ENCODE measurements at regions not wholly inside any gene's neighbourhood (a gene's known extent, or its start where the extent isn't known, plus 50 kb on each side); places are given as distances from the start of the nearest gene placed in this dataset.

DNA sequence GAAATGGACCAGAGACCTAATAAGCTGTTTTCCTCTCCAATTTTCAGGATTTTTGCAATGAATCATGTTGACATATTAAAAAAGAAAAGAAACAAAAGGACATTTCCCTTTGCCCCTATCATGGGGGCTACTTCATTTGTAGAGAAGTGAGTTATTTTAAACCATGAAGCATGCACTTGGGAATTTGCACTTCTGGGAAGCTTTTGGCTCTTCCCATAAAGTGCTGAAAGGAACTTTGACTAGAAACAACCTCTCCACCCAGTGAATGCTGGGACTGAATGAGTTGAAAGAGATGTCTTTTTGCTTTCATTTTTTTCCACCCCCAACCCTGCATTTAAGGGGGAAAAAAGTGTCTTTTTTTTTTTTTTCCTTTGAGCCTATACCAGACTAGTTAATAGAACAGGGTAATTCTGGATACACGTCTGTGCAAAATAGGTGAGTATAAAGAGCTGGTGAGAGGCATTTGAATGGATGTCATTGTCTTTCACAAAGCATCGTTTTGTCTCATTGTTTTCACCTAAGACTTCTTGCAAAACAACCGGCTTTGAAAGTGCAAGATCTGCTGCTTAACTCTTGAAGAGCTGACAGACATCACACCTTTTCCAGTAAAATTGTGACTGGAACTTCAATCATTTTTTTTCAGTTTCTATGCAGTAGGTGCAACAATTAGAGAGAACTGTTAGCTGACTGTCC, 138.7 kb upstream of the BACH2 start:
- no peak for DNase-seq (ENCODE audit: low read depth)

DNA sequence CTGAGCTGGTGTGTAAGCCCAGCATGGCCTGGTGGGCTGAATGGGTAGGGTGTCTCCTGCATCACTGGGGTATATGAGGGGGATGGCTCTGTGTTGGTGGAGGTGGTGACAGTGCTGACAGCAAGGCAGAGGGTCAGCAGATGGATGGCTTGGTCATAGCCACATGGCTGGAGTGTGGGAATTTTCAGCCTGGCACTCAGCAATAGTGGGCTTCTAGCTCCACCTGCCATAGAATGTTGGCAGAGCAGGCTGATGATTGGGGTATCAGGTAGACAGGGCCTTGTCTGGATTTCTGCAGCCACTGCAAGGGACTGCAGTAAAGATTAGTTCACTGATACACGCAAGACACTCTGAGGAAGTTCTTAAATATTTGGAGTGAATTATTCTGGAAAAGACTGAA, 137.5 kb upstream of the BACH2 start:
- peak; percentile 6 for DNase-seq (ENCODE audit: low read depth)

DNA sequence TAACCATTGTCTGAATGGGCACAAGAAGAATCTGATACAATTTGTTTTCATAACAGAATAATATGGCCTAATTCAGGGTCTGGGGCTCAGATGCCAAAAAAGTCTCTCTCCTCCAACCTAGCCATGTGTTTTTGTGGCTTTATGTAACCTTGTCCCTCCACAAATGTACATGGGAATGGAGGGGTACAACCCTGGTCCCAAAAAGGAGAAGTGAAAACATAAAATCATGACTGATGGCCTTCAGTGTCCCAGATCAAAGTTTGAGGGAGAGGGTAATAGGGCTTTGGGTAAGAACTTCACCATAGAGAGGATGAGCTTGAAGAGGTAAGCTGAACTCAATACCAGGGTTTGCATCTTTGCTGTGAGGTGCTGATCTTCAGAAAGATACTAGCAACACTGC, 136.3 kb upstream of the BACH2 start:
- no peak for DNase-seq (ENCODE audit: low read depth)

DNA sequence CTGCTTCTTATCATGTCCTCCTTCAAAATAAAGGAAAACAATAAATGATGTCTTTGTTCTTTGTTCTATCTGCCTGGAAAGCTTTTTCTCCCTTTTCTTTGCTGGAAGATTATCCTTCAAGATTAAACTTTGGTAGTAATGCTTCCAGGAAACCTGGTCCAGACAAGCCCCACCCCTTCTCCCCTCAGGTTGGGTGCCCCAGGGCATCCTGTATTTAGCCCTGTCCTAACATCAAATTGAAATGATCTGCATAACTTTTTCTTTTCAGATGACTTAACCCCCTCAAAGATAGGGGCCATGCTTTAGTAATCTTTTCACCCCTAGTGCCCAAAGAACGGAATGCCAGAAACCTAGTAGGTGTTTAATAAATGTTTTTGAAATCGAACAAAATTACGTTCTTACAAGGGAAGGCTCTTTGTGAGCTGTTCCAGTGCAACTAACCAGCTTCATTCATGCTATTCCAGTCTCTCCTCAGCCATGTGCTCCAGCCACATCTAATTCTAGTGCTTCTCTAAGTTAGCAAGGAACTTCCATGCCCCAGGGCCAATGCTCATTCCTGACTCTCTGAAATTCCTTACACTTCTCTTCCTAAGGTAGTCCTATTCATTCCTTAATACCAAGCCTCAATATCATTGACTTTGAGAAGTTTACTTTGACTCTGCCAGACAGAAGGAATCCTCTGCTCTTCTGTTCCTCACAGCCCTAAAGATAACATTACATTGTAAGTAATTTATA, 135.6 kb upstream of the BACH2 start:
- no peak for DNase-seq (ENCODE audit: low read depth)

DNA sequence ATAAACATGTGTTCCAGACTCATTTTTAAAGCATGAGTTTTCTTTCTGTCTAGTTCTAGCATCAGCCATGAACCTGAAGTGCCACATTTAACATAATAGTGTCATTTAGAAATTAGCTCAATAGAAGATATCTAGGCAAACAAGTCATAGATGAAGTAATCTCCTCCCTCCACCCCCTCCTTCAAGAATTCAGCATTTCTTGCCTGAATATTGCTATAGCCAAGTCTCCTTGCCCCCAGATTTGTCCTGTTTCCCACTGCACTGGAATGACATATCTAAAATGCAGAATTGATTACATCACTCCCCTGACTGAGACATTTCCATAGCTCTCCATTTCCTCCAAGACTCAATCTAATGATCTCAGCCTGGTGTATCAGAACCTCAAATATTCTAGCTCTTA, 134.9 kb upstream of the BACH2 start:
- no peak for DNase-seq (ENCODE audit: low read depth)

DNA sequence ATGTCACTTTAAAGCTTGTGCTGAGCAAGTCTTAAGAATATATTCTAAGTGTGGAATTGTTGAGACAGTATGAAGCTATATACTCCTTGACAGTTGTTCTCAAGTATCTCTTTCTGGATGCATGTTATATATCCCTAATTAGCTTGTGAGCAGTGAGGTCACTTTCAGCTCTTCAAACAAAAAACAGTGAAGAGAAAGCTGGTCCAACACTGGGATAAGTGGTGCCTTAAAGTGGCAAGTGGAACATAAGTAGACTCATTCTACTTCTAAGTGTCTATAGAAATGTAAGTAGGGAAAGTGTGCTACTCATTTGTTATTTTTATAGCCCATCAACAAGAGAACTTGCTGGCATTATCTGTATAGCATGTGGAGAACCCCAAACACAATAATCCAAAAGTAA, 133.1 kb upstream of the BACH2 start:
- no peak for DNase-seq (ENCODE audit: low read depth)

DNA sequence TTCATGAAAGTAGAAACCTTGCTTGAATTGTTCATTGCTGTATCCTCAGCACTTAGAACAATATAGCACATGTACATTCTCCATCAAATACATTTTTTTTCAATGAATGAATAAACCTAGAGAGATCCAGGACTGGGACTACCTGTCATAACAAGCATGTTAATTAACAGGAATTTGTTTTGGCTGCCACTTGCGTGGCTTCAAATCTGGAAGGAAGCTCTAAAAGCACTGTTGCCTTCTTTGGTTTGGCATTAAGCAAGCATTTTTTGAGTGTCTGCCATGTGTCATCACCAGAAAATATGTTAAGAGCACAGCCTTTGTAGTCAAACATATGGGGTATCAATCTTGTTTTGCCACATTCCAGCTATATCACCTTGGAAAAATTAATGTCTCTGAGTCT, 131.9 kb upstream of the BACH2 start:
- DNase-seq (ENCODE audit: low read depth), result no peak

DNA sequence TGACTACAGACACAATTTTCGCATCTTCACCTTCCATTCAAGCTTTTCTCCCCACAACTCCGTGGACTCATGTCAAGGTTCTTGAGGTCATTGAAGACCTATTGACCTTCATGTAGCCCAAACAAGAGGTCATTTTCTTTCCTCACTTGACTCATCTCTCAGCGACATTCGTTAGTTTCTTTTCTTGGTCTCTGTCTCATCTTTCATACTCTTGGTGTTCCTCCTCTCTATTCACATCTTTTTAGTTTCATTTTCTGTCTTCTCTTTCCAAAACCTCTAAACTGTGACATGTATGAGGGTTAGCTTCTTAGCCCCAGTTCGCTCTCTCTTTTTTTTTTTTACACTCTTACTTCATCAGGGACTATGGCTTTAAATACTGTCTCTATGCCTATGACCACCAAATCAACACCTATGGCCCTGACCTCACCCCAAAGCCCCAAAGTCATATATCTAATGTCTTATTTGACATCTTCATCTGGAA, 128.6 kb upstream of the BACH2 start:
- no peak for DNase-seq (ENCODE audit: low read depth)

DNA sequence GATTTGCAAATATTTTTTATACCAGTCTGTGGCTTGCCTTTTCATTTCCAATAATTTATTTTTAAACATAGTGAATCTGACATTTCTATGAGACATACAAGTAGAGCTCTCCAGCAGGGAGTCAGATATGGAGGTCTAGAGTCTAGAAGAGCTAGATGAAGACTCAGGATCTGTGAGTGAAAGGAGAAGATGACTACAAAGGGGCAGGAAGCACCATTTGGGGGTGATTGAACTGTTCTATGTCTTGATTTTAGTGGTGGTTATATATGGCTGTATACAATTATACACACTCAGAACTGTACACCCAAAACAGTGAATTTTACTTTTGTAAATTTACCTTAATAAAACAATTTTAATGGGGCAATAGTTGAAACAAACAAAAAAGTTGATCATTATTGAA, 127.9 kb upstream of the BACH2 start:
- no peak for DNase-seq (ENCODE audit: low read depth)

DNA sequence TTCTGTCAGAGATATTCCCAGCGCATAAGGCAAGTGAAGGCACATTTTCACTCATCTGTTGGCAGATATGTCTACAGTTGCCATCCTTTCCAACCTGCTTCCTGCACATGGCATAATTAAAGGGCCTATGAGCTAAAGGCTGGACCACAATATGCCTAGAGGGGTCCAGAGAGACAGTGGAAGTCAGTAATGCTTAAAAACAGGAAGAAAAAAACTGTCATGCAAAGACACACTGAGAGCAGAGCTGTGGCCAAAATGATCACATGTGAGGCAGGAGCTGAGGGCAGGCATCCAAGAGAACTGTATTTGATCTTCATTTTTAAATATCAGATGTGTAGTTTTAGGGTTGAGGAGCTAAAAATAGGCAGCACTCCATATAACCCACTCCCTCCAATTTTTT, 125.0 kb upstream of the BACH2 start:
- DNase-seq (ENCODE audit: low read depth), result no peak

DNA sequence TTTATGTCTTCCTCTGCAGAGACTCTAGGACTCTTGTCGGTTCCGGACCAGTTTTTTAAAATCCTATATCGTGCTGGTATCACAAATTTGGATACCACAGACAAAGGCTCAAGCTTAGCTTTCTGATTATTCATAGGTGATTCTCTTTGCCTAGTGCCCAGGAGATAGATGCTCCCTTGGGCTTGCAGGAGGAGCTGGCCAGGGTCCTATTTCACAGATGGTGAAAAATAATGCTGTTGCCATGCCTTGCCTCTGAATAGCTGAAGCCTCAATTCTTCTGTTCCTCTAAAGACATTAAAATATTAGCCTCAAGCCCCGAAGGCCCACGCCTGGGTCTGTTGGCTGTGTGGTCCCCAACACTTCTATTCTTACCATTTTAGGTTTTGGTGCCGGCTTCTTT, 123.9 kb upstream of the BACH2 start:
- DNase-seq (ENCODE audit: low read depth), result no peak

DNA sequence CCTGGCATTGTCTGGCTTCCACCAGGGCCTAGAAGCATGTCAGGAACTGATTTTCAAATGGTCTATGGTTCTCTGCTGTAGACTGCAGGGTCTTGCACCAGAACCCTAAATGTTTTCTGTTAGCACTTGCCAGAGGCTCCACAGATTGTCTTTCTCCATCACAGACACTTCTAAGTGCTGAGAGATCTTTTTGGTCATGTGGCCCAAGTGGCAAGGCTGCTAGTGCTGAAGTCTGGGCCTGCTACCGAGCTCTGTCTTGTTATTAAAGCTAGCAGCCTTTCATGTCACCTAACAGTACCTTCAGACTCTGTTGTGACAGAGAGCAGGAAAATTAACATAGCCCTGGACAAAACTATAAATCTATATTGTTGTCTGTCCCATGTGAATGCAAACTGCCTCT, 120.7 kb upstream of the BACH2 start:
- DNase-seq (ENCODE audit: low read depth), result no peak

DNA sequence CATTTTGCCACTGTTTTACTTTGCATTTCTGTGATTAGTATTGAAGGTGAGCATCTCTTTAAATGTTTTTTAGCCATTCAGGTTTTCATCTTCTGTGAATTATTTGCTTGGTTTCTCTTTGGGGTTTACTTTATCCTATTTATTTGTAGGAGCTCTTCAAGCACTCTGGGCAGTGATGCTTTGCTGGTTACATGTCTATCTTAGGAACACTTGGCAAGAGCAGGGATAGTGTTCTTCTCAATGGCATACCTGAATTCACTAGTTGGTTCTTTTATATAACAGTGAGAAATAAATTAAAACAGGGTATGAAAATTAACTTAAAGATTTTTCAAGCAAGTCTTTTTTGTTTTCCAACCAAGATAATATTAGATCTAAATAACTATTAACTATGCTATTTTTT, 119.7 kb upstream of the BACH2 start:
- DNase-seq (ENCODE audit: low read depth), result no peak

DNA sequence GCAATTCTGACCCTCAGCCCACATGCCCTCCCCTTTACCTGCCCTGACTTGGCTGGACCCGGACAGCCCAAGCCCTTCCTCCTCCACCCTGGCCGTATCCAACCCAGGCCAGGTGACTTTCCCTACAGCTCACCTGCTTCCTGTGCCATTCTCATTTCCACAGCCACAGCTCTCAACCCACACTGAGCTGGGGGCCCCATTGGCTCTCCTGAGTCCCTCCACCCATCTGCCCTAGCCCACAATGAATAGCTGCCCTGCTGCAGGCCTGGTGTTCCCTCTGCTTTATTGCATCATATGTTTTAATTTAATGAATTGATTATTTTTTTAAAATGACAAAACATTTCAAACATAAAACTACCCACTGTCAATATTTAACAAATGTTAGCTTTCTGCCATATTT, 118.5 kb upstream of the BACH2 start:
- no peak for DNase-seq (ENCODE audit: low read depth)

DNA sequence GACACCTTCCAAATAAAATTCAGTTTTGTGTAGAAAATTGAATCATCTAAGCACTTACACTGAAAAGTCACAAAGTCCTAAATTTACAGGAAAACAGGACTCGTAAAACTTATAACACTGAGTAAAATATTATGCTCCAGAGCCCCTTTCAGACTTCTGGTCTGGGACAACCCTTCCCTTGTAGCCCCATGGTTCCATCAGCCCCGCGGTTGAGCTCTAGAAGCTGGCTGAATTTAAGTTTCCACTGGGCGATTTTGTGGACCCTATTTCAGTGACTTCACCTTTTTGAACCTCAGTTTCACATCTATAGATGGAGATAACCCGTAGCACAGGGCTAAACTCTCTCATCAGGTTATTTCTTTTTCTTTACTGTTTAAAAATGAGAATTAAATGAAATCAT, 117.7 kb upstream of the BACH2 start:
- DNase-seq (ENCODE audit: low read depth), result no peak

DNA sequence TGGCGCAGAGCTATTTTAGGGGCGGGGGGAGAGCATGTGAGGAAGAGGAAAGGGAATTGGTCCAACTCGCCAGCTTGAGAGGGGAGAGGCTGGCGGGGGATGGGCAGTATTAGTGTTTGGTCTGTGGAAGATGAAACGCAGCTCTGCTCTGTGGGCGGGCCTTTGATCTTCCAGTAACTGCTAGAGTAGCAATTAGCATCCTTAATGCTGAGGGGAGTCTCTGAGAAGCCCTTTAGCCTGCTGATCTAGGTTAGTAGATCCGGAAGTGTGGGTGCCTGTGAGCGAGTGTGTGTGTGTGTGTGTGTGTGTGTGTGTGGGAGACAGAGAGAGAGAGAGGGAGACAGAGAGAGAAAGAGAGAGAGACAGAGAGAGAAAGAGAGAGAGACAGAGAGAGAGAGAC, 117.2 kb upstream of the BACH2 start:
- peak; percentile 5 for DNase-seq (ENCODE audit: low read depth)

DNA sequence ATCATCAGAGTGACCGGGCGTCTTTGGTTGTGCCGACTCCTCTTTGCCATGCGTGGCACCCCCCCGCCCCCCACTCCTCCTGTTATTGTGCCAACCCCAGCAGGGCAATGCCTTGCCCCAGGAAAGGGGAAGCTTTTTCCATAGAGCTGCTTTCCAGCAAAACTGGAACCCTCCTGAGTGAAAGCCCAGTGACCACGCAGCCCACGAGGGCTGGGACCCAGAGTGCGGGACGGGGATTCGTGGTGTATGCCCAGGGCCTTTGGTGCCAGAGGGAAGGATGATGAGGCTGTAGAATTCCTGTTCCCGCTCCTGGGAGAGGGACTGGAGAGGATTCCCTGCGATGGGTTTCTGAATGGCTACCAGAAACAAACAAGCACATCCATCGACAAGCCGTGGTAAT, 116.8 kb upstream of the BACH2 start:
- DNase-seq (ENCODE audit: low read depth), result no peak

DNA sequence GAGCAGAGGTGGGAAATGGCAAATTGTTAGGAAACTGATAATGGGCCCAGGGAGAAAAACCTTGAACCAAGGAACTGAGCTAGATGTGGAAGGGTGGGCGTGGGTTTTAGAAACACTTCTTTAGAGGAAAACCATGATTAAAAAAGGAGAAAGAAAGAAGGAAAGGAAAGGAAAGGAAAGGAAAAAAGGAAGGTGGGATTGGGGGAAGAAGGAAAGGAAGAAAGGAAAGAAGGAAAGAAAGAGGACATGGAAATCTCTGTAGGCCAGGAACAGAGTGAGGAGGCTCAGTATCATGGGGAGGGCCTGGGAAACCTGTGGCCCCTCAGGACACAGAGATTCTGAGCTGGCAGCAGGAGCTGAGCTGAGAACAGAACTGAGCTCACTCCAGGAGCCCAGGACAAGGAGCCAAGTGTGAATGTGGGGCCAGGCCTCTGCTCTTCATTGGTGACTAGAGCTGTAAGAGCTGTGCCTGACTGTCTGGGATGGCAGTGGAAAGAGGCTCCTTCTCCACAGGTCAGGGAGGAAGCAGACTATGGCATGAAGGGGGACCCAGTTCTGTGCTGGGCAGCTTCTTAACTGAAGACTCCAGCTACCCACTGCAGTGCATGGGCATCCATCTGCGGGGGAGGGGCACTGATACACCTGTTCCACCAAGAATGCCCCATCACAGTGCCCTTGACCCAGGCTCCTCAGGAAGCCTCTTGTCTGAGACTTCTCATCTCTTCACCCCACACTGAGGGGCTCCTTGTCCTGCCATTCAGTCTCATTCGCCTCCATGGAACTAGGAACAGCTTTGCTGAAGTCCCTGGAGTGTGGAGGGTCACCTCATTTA, 116.1 kb upstream of the BACH2 start:
- DNase-seq (ENCODE audit: low read depth), result no peak

DNA sequence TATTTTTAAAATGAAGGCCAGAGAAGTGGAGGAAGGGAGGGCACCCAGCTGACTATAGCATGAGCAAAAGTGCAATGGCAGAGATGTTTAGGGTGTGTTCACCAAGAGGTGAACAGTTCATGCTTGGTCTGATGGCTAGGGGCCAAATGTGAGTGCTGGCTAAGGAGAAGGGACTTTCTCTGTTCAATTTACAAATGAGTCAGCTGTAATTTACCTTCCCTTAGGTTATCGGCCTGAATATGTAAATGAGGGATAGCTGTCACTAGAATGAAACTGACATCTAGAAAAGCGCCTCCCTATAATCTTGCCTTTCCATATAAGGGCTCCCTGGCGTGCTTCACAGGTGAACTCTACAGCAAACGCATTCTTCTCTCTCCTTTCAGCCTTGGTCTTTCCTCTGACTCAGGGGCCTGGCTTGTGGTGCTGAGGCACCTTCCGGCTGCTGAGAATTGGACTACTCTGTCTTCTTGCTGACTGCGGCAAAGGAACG, 114.7 kb upstream of the BACH2 start:
- no peak for DNase-seq (ENCODE audit: low read depth)

DNA sequence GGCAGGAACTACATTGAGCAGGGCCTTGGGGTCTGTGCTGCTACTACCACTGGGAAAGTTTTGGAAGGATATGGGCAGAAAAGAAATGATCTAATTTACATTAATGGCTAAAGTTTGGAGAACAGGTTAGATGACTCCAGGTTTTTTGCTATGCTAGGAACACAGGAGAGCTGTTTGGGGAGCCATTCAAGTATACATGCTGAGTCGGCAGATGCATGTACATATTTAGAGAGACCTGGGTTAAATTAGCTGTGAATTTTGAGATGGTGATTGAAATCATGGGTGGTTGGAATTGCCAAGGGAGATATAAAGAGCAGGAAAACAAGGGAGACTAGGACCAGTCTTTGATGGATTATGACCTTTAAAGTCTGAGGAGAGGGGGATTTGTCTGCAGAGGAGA, 113.1 kb upstream of the BACH2 start:
- no peak for DNase-seq (ENCODE audit: low read depth)

DNA sequence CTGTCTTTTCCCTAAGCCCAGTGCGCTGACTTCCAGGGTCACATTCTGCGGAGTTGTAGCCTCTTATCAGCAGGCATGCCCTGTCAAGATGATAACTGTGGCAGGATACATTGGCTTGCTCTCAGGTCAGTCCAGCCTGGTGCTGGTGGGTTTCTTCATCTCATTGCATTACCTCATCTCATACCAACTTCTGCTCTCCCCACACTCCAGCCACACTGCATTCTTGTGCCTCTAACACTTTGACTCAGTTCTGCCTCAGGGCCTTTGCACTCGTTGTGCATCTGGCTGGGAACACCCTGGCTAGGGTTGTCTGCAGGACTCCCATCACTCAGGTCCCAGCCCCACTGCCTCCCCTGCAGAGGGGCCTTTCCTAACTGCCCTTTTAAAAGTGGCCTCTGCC, 110.3 kb upstream of the BACH2 start:
- peak; percentile 15 for DNase-seq (ENCODE audit: low read depth)

DNA sequence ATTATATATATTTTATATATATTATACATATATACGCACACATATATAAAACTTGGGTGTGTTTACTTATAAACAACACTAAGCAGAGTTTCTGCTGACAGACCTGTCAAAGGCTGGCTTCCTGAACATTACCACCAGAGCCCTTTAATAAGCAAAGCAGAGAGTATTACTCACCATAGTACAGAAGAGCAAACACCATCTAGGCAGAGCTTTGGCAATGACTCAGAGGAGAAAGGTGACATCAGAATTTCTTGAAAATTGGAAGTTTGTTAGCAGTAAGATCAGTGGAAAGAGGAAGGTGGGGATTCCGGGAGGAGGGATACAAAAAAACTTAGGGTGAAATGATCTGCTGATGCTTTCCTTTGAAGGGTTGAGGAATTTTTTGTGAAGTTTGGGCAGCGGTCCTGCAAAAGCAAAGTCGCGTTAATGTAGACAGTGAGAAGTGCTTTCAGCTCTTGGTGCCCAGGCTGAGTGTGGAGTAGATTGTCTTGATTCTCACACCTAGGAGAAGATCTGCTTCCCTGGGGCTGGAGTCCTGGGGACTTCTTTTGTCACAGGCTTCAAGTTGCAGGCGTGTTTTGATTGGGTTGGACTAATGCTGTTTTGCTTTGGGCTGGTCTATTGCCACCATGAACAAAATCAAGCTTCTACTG, 109.6 kb upstream of the BACH2 start:
- DNase-seq (ENCODE audit: low read depth), result peak; percentile 26
